SK-N-SH treated with all-trans-retinoic acid at 6 μM for 48 hours (cell line): ENCODE measurements at regions not wholly inside any gene's neighbourhood (a gene's known extent, or its start where the extent isn't known, plus 50 kb on each side); places are given as distances from the start of the nearest gene placed in this dataset.

Experiments
- ATAC-seq: fragments of 200-7000 bp; cut with Tn5 transposase; 3 replicates; pipeline ENCODE4 v1.9.1; 2020; ENCODE audit warnings: mild to moderate bottlenecking, moderate library complexity
- ARNTL ChIP-seq: fragments of 450-650 bp; formaldehyde crosslinking; IDR thresholded peaks from 2 replicates; pipeline ENCODE4 v1.5.0; 2020; ENCODE audit warnings: low read depth, mild to moderate bottlenecking, moderate library complexity, borderline replicate concordance
- CREB5 ChIP-seq: fragments of 250-450 bp; sonication (Bioruptor Pico); IDR thresholded peaks from 2 replicates; pipeline ENCODE4 v1.5.1; 2020; ENCODE audit warnings: low read depth, mild to moderate bottlenecking, moderate library complexity
- CSDC2 ChIP-seq: fragments of 250-450 bp; sonication (Bioruptor Pico); IDR thresholded peaks from 2 replicates; pipeline ENCODE4 v1.5.0; 2020; ENCODE audit warnings: mild to moderate bottlenecking, moderate library complexity
- GLIS3 ChIP-seq: fragments of 250-450 bp; sonication (Bioruptor Pico); IDR thresholded peaks from 2 replicates; pipeline ENCODE4 v1.5.0; 2020; ENCODE audit warnings: mild to moderate bottlenecking, moderate library complexity
- ISL1 ChIP-seq: fragments of 250-450 bp; sonication (Bioruptor Pico); IDR thresholded peaks from 2 replicates; pipeline ENCODE4 v2.1.2; 2022; ENCODE audit warnings: mild to moderate bottlenecking, moderate library complexity
- OSR1 ChIP-seq: fragments of 250-450 bp; sonication (Bioruptor Pico); IDR thresholded peaks from 2 replicates; pipeline ENCODE4 v1.8.0; 2022; ENCODE audit warnings: moderate library complexity, mild to moderate bottlenecking, inconsistent platforms
- PPARA ChIP-seq: fragments of 250-450 bp; sonication (Bioruptor Pico); IDR thresholded peaks from 2 replicates; pipeline ENCODE4 v1.5.0; 2020; ENCODE audit warnings: mild to moderate bottlenecking, borderline replicate concordance
- RARB ChIP-seq: fragments of 250-450 bp; sonication (Bioruptor Pico); IDR thresholded peaks from 2 replicates; pipeline ENCODE4 v1.8.0; 2021; ENCODE audit warnings: mild to moderate bottlenecking, moderate library complexity
- SNAI2 ChIP-seq: fragments of 250-450 bp; sonication (Bioruptor Pico); IDR thresholded peaks from 2 replicates; pipeline ENCODE4 v1.5.0; 2020; ENCODE audit warnings: mild to moderate bottlenecking, moderate library complexity
- TCF4 ChIP-seq: fragments of 250-450 bp; sonication (Bioruptor Pico); IDR thresholded peaks from 2 replicates; pipeline ENCODE4 v1.8.0; 2021; ENCODE audit warnings: mild to moderate bottlenecking, moderate library complexity, borderline replicate concordance
- TOX ChIP-seq: fragments of 250-450 bp; sonication (Bioruptor Pico); IDR thresholded peaks from 2 replicates; pipeline ENCODE4 v1.8.0; 2021; ENCODE audit warnings: mild to moderate bottlenecking, moderate library complexity, borderline replicate concordance
- ZC3H10 ChIP-seq: fragments of 250-450 bp; sonication (Bioruptor Pico); IDR thresholded peaks from 2 replicates; pipeline ENCODE4 v1.5.1; 2021; ENCODE audit warnings: mild to moderate bottlenecking, moderate library complexity
- ZFP3 ChIP-seq: fragments of 250-450 bp; sonication (Bioruptor Pico); IDR thresholded peaks from 2 replicates; pipeline ENCODE4 v1.5.0; 2020; ENCODE audit warnings: mild to moderate bottlenecking, moderate library complexity
- ZFP30 ChIP-seq: fragments of 450-650 bp; formaldehyde crosslinking; IDR thresholded peaks from 2 replicates; pipeline ENCODE4 v1.5.0; 2022; ENCODE audit warnings: mild to moderate bottlenecking, moderate library complexity
- ZNF565 ChIP-seq: fragments of 450-650 bp; formaldehyde crosslinking; conservative IDR thresholded peaks from 2 replicates; pipeline ENCODE4 v1.5.0; 2020; ENCODE audit warnings: low read depth, mild to moderate bottlenecking, moderate library complexity
- ZNF70 ChIP-seq: fragments of 450-650 bp; formaldehyde crosslinking; IDR thresholded peaks from 2 replicates; pipeline ENCODE4 v1.5.0; 2020; ENCODE audit warnings: mild to moderate bottlenecking, moderate library complexity
- ZNF8 ChIP-seq: fragments of 450-650 bp; formaldehyde crosslinking; IDR thresholded peaks from 2 replicates; pipeline ENCODE4 v1.5.0; 2020; ENCODE audit warnings: mild to moderate bottlenecking, moderate library complexity
- TF ChIP-seq, protein P1 (sequence below): fragments of 250-450 bp; sonication (Bioruptor Pico); IDR thresholded peaks from 2 replicates; pipeline ENCODE4 v1.5.1; 2021; ENCODE audit warnings: mild to moderate bottlenecking, moderate library complexity
- TF ChIP-seq, protein P2 (sequence below): fragments of 250-450 bp; sonication (Bioruptor Pico); IDR thresholded peaks from 2 replicates; pipeline ENCODE4 v1.5.0; 2020; ENCODE audit warnings: mild to moderate bottlenecking, moderate library complexity
- TF ChIP-seq, protein P3 (sequence below): fragments of 250-450 bp; sonication (Bioruptor Pico); IDR thresholded peaks from 2 replicates; pipeline ENCODE4 v1.8.0; 2020; ENCODE audit warnings: mild to moderate bottlenecking, moderate library complexity, borderline replicate concordance

DNA sequence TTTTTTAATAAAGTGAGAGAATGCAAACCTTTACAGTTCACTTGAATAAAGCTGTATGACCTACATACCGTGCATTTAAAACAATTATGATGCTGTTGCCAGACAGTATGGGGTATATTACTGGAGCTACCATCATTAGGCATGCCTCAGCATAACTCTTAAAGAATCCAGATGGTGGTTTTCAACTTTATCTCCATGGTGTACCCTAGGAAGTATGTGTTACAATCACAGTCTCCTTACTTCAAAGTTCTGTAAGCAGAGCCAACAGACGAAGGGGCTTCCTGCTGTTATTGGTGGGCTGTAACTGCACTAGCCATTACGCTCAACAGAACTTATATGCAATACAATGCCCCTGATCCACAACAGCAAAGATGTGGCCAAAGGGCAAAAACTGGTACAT, 803.3 kb downstream of the DTWD2 start:
- TF ChIP-seq TOX (CRISPR knock-in tag) (no peak), OSR1 (CRISPR knock-in tag) (no peak), SNAI2 (CRISPR knock-in tag) (no peak), ZNF8 (CRISPR knock-in tag) (no peak), ZFP30 (CRISPR knock-in tag) (no peak), ZC3H10 (CRISPR knock-in tag) (no peak), ZFP3 (no peak), TCF4 (CRISPR knock-in tag) (no peak), PPARA (no peak), ISL1 (CRISPR knock-in tag) (no peak), RARB (CRISPR knock-in tag) (no peak), GLIS3 (no peak), CSDC2 (CRISPR knock-in tag) (no peak)
- TF ChIP-seq, protein P1, sequence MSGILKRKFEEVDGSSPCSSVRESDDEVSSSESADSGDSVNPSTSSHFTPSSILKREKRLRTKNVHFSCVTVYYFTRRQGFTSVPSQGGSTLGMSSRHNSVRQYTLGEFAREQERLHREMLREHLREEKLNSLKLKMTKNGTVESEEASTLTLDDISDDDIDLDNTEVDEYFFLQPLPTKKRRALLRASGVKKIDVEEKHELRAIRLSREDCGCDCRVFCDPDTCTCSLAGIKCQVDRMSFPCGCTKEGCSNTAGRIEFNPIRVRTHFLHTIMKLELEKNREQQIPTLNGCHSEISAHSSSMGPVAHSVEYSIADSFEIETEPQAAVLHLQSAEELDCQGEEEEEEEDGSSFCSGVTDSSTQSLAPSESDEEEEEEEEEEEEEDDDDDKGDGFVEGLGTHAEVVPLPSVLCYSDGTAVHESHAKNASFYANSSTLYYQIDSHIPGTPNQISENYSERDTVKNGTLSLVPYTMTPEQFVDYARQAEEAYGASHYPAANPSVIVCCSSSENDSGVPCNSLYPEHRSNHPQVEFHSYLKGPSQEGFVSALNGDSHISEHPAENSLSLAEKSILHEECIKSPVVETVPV (CRISPR knock-in tag): no peak
- TF ChIP-seq, protein P2, sequence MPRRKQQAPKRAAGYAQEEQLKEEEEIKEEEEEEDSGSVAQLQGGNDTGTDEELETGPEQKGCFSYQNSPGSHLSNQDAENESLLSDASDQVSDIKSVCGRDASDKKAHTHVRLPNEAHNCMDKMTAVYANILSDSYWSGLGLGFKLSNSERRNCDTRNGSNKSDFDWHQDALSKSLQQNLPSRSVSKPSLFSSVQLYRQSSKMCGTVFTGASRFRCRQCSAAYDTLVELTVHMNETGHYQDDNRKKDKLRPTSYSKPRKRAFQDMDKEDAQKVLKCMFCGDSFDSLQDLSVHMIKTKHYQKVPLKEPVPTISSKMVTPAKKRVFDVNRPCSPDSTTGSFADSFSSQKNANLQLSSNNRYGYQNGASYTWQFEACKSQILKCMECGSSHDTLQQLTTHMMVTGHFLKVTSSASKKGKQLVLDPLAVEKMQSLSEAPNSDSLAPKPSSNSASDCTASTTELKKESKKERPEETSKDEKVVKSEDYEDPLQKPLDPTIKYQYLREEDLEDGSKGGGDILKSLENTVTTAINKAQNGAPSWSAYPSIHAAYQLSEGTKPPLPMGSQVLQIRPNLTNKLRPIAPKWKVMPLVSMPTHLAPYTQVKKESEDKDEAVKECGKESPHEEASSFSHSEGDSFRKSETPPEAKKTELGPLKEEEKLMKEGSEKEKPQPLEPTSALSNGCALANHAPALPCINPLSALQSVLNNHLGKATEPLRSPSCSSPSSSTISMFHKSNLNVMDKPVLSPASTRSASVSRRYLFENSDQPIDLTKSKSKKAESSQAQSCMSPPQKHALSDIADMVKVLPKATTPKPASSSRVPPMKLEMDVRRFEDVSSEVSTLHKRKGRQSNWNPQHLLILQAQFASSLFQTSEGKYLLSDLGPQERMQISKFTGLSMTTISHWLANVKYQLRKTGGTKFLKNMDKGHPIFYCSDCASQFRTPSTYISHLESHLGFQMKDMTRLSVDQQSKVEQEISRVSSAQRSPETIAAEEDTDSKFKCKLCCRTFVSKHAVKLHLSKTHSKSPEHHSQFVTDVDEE (CRISPR knock-in tag): no peak
- TF ChIP-seq, protein P3, sequence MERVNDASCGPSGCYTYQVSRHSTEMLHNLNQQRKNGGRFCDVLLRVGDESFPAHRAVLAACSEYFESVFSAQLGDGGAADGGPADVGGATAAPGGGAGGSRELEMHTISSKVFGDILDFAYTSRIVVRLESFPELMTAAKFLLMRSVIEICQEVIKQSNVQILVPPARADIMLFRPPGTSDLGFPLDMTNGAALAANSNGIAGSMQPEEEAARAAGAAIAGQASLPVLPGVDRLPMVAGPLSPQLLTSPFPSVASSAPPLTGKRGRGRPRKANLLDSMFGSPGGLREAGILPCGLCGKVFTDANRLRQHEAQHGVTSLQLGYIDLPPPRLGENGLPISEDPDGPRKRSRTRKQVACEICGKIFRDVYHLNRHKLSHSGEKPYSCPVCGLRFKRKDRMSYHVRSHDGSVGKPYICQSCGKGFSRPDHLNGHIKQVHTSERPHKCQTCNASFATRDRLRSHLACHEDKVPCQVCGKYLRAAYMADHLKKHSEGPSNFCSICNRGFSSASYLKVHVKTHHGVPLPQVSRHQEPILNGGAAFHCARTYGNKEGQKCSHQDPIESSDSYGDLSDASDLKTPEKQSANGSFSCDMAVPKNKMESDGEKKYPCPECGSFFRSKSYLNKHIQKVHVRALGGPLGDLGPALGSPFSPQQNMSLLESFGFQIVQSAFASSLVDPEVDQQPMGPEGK (CRISPR knock-in tag): no peak
- TF ChIP-seq, all 23 proteins: peak for 0
- ATAC-seq: no peak

- ATAC-seq: no peak
- TF ChIP-seq, protein P2 (CRISPR knock-in tag): no peak
- TF ChIP-seq ZNF565 (CRISPR knock-in tag) (no peak), ZC3H10 (CRISPR knock-in tag) (no peak), TCF4 (CRISPR knock-in tag) (no peak), TOX (CRISPR knock-in tag) (no peak), GLIS3 (no peak), ZNF70 (CRISPR knock-in tag) (no peak), ISL1 (CRISPR knock-in tag) (no peak), CSDC2 (CRISPR knock-in tag) (no peak), PPARA (no peak), ARNTL (no peak), CREB5 (CRISPR knock-in tag) (no peak), SNAI2 (CRISPR knock-in tag) (no peak), ZNF8 (CRISPR knock-in tag) (no peak), OSR1 (CRISPR knock-in tag) (no peak)
- TF ChIP-seq, protein P3 (CRISPR knock-in tag): no peak
- TF ChIP-seq, protein P1 (CRISPR knock-in tag): no peak
Measured at GRCh38 chr5:118176146-118176545, 812.2 kb downstream of the DTWD2 start.
